IMR-90 (cell line): ENCODE measurements at regions not wholly inside any gene's neighbourhood (a gene's known extent, or its start where the extent isn't known, plus 50 kb on each side); places are given as distances from the start of the nearest gene placed in this dataset.
A peak's percentile ranks its signal among the peaks of the same experiment; 100 is the strongest.

Experiments
- ATAC-seq: fragments of 200-7000 bp; cut with Tn5 transposase; 2 replicates; pipeline ENCODE4 v1.9.1; 2020; ENCODE audit warnings: low read depth, mild to moderate bottlenecking, moderate library complexity
- BruUV-seq: library from RNA; stranded (reverse); fragments of 400-500 nt; replicated peaks from 2 replicates; lab custom pipeline; 2021; lab: Mats Ljungman, UMichigan
- CTCF ChIA-PET: fragments of 300-600 bp; formaldehyde crosslinking; extraction: SDS; loops from one replicate; lab custom pipeline; 2021; ENCODE audit warnings: antibody characterized with exemption; lab: Yijun Ruan, JAX
- POLR2A ChIA-PET: fragments of 300-600 bp; sonication (Branson Sonifier 250); formaldehyde crosslinking; loops from one replicate; lab custom pipeline; 2022; ENCODE audit warnings: antibody characterized with exemption; ENCODE audit not compliant: unreplicated experiment; lab: Charles Lee
- DNase-seq: peaks from one replicate; pipeline ENCODE4 v3.0.0; 2013
- H2AFZ ChIP-seq: replicated peaks from 2 replicates; pipeline ENCODE3; 2013; ENCODE audit warnings: low read length, mild to moderate bottlenecking; ENCODE audit not compliant: poor library complexity
- H2AK5ac ChIP-seq: 2 replicates; pipeline ENCODE4 v1.6.1; 2013; ENCODE audit warnings: low read depth, low read length, inconsistent platforms
- H2AK9ac ChIP-seq: replicated peaks from 2 replicates; pipeline ENCODE3; 2013; ENCODE audit warnings: mild to moderate bottlenecking, low read depth, low read length, moderate library complexity; ENCODE audit not compliant: poor library complexity
- H2BK120ac ChIP-seq: 2 replicates; pipeline ENCODE4 v1.6.1; 2013; ENCODE audit warnings: low read depth, low read length, inconsistent platforms
- H2BK15ac ChIP-seq: 3 replicates; pipeline ENCODE4 v1.6.1; 2013; ENCODE audit warnings: low read depth, low read length, inconsistent platforms
- H2BK20ac ChIP-seq: 2 replicates; pipeline ENCODE4 v1.6.1; 2013; ENCODE audit warnings: low read depth, mild to moderate bottlenecking, inconsistent platforms, low read length, moderate library complexity
- H2BK5ac ChIP-seq: 2 replicates; pipeline ENCODE4 v1.6.1; 2013; ENCODE audit warnings: mild to moderate bottlenecking, low read depth, low read length, inconsistent platforms; ENCODE audit not compliant: poor library complexity, severe bottlenecking
- H3K14ac ChIP-seq: replicated peaks from 2 replicates; pipeline ENCODE4 v1.6.1; 2013; ENCODE audit warnings: low read depth, low read length, inconsistent platforms
- H3K18ac ChIP-seq: 2 replicates; pipeline ENCODE4 v1.6.1; 2013; ENCODE audit warnings: low read depth, low read length, control low read depth
- H3K23ac ChIP-seq: 2 replicates; pipeline ENCODE4 v1.6.1; 2013; ENCODE audit warnings: low read depth, low read length, inconsistent platforms
- H3K27ac ChIP-seq: 2 replicates; pipeline ENCODE4 v1.5.1; 2013; ENCODE audit warnings: mild to moderate bottlenecking, control low read depth, low read length; ENCODE audit not compliant: insufficient read depth
- H3K27me3 ChIP-seq: 2 replicates; pipeline ENCODE4 v1.6.1; 2013; ENCODE audit warnings: low read length; ENCODE audit not compliant: control insufficient read depth, insufficient read depth
- H3K36me3 ChIP-seq: 2 replicates; pipeline ENCODE4 v1.6.1; 2013; ENCODE audit warnings: low read length, mixed read lengths; ENCODE audit not compliant: control insufficient read depth, insufficient read depth
- H3K4ac ChIP-seq: 2 replicates; pipeline ENCODE4 v1.6.1; 2013; ENCODE audit warnings: low read depth, low read length, inconsistent platforms
- H3K4me1 ChIP-seq: 2 replicates; pipeline ENCODE4 v1.6.1; 2013; ENCODE audit warnings: low read length, mixed read lengths; ENCODE audit not compliant: control insufficient read depth, insufficient read depth
- H3K4me2 ChIP-seq: 2 replicates; pipeline ENCODE4 v1.6.1; 2013; ENCODE audit warnings: low read depth, mild to moderate bottlenecking, control low read depth, low read length, moderate library complexity
- H3K4me3 ChIP-seq: 2 replicates; pipeline ENCODE4 v1.5.1; 2013; ENCODE audit warnings: low read depth, mild to moderate bottlenecking, control low read depth, low read length, moderate library complexity; ENCODE audit not compliant: insufficient read depth
- H3K56ac ChIP-seq: 2 replicates; pipeline ENCODE4 v1.6.1; 2013; ENCODE audit warnings: low read length, inconsistent platforms; ENCODE audit not compliant: insufficient read depth; ENCODE audit errors: extremely low read depth
- H3K79me1 ChIP-seq, 2 experiments: 2 replicates each; pipeline ENCODE4 v1.6.1; 2013; ENCODE audit warnings: low read length in 2 of 2, inconsistent platforms in 1 of 2, low read depth in 1 of 2
- H3K9ac ChIP-seq: 2 replicates; pipeline ENCODE4 v1.6.1; 2013; ENCODE audit warnings: low read depth, low read length, control low read depth
- H3K9me1 ChIP-seq: 2 replicates; pipeline ENCODE4 v1.6.1; 2013; ENCODE audit warnings: low read length, inconsistent platforms; ENCODE audit not compliant: insufficient read depth
- H3K9me3 ChIP-seq: 2 replicates; pipeline ENCODE4 v1.6.1; 2013; ENCODE audit warnings: low read length; ENCODE audit not compliant: control insufficient read depth, insufficient read depth
- H4K20me1 ChIP-seq: 2 replicates; pipeline ENCODE4 v1.6.1; 2013; ENCODE audit warnings: low read length, inconsistent platforms; ENCODE audit not compliant: insufficient read depth
- H4K5ac ChIP-seq: 2 replicates; pipeline ENCODE4 v1.6.1; 2013; ENCODE audit warnings: mild to moderate bottlenecking, low read depth, low read length, control low read depth
- H4K8ac ChIP-seq, 2 experiments: 2 replicates each; pipeline ENCODE4 v1.6.1; 2013; ENCODE audit warnings: low read depth in 2 of 2, low read length in 2 of 2, control low read depth in 1 of 2, inconsistent platforms in 1 of 2
- H4K91ac ChIP-seq: 2 replicates; pipeline ENCODE4 v1.6.1; 2013; ENCODE audit warnings: low read depth, low read length, inconsistent platforms; ENCODE audit not compliant: insufficient read depth
- BHLHE40 ChIP-seq: fragments of 150-350 bp; IDR thresholded peaks from 2 replicates; pipeline ENCODE4 v1.6.1; 2016; ENCODE audit warnings: mild to moderate bottlenecking, low read depth, low read length
- CHD1 ChIP-seq: IDR thresholded peaks from 2 replicates; pipeline ENCODE4 v1.6.1; 2012; ENCODE audit warnings: low read depth, low read length, improper control_type of control experiment
- FOS ChIP-seq: fragments of 150-350 bp; IDR thresholded peaks from 2 replicates; pipeline ENCODE4 v1.6.1; 2016; ENCODE audit warnings: low read depth, low read length
- MAFK ChIP-seq: IDR thresholded peaks from 2 replicates; pipeline ENCODE4 v1.6.1; 2012; ENCODE audit warnings: low read depth, low read length, improper control_type of control experiment
- MAZ ChIP-seq: IDR thresholded peaks from 2 replicates; pipeline ENCODE4 v1.6.1; 2012; ENCODE audit warnings: low read depth, mild to moderate bottlenecking, low read length, improper control_type of control experiment, moderate library complexity, borderline replicate concordance
- NFE2L2 ChIP-seq: fragments of 150-350 bp; IDR thresholded peaks from 2 replicates; pipeline ENCODE4 v1.6.1; 2016; ENCODE audit warnings: low read depth, mild to moderate bottlenecking, low read length
- RCOR1 ChIP-seq: IDR thresholded peaks from 2 replicates; pipeline ENCODE4 v1.6.1; 2012; ENCODE audit warnings: mild to moderate bottlenecking, low read length, improper control_type of control experiment; ENCODE audit not compliant: insufficient replicate concordance
- WGBS, 2 experiments: methylation state at CpG; one replicate each; pipeline versions ENCODE4 v1.1.5 to v1.1.7; 2013; ENCODE audit warnings: missing lambda C conversion rate in 2 of 2; ENCODE audit not compliant: insufficient read length in 1 of 2; ENCODE audit errors: extremely low coverage in 2 of 2; 5-methylcytosine and 5-hydroxymethylcytosine counted together
- dilution Hi-C: fragments of 300-500 bp; cut with HindIII; formaldehyde crosslinking; loops from one replicate; pipeline ENCODE4 v1.14.3; 2018; ENCODE audit warnings: low sequenced_read_pairs; ENCODE audit not compliant: unreplicated experiment
- in situ Hi-C: fragments of 300-500 bp; cut with MboI; formaldehyde crosslinking; loops from 3 replicates; pipeline ENCODE4 v1.14.3; 2019; ENCODE audit warnings: low sequenced_read_pairs, inconsistent platforms, mixed read lengths
- intact Hi-C: fragments of 100-400 bp; cut with micrococcal nuclease; formaldehyde crosslinking; loops from 2 replicates; pipeline ENCODE4 v1.10.0; 2022
- TF ChIP-seq, protein P1 (sequence below): fragments of 150-350 bp; IDR thresholded peaks from 2 replicates; pipeline ENCODE4 v1.6.1; 2017; ENCODE audit warnings: mild to moderate bottlenecking, antibody characterized with exemption, low read length, low read depth

DNA sequence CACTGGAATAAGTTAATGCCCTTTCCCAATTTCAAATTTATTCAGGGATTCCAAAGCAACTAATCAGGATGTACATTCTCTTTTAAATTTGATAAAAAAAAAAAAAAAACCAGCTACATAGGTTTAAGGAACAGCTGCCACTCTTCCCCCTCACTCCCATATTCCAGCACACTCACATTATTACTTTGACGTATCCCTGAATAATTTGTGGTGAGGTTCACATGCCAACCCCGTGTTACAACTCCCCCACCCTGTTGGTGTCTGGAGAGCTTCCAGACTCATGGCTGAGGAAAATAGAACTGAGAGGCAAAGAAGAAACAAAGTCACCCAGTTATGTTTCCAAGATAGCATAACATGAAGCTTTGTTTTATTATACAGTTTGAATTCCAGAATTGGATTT, 300.5 kb upstream of the MME start:
- H4K8ac ChIP-seq = no peak overlapping the region
- CTCF ChIA-PET = interaction anchor here (0.8 kb wide), 1 partner anchor 11 kb away, joined by 3 read pairs; no protein-coding TSS in a partner anchor
- no peak overlapping the region for H2AK5ac ChIP-seq
- H4K20me1 ChIP-seq = no peaks in the 10 kb centered on the region
- H3K4ac ChIP-seq = no peak overlapping the region
- H3K4me1 ChIP-seq = peaks cover 10% of the 10 kb centered on the region
- H3K56ac ChIP-seq = no peak overlapping the region
- H2BK20ac ChIP-seq = no peak overlapping the region
- H3K23ac ChIP-seq = no peak overlapping the region
- H3K9ac ChIP-seq = no peak overlapping the region
- H3K4me2 ChIP-seq = no peak overlapping the region
- peak; percentile 87 for DNase-seq
- no peak overlapping the region for H4K91ac ChIP-seq
- H3K36me3 ChIP-seq = no peaks in the 10 kb centered on the region
- H3K9me3 ChIP-seq = no peaks in the 10 kb centered on the region
- POLR2A ChIA-PET = no interaction called here
- peaks cover 3% of the 10 kb centered on the region for H3K9me1 ChIP-seq
- H3K14ac ChIP-seq = no peak overlapping the region
- H2BK15ac ChIP-seq = no peak overlapping the region
- no peak overlapping the region for H2BK120ac ChIP-seq
- ATAC-seq = no peak
- H2AK9ac ChIP-seq = no peak overlapping the region
- in situ Hi-C loops = no loop called here
- H2BK5ac ChIP-seq = no peak overlapping the region
- intact Hi-C loops = loop anchor here (5.0 kb wide), 2 partner anchors 108 to 298 kb away; no protein-coding TSS in a partner anchor
- H3K79me1 ChIP-seq = no peaks in the 10 kb centered on the region
- TF ChIP-seq MAZ (peak; percentile 12; the same call in 1 of the 2 replicates), CHD1 (no peak), MAFK (no peak), RCOR1 (no peak), NFE2L2 (no peak), FOS (no peak), BHLHE40 (peak; percentile 15; the same call in 1 of the 2 replicates)
- TF ChIP-seq, protein P1, sequence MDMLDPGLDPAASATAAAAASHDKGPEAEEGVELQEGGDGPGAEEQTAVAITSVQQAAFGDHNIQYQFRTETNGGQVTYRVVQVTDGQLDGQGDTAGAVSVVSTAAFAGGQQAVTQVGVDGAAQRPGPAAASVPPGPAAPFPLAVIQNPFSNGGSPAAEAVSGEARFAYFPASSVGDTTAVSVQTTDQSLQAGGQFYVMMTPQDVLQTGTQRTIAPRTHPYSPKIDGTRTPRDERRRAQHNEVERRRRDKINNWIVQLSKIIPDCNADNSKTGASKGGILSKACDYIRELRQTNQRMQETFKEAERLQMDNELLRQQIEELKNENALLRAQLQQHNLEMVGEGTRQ = no peak
- dilution Hi-C loops = no loop called here
- no peak overlapping the region for H2AFZ ChIP-seq
- no peak overlapping the region; the same call in 1 of the 2 replicates for H3K27ac ChIP-seq
- no TSS peak for BruUV-seq
- no peak overlapping the region for H3K4me3 ChIP-seq
- no peaks in the 10 kb centered on the region; the same call in 1 of the 2 replicates for H3K27me3 ChIP-seq
- no peak overlapping the region for H3K18ac ChIP-seq
- no CpG with 5 or more reads among the region's 2 CpGs for WGBS, 2 experiments
- H4K5ac ChIP-seq = no peak overlapping the region
